Lower leg skin (tissue), 3 donors: ENCODE measurements at regions not wholly inside any gene's neighbourhood (a gene's known extent, or its start where the extent isn't known, plus 50 kb on each side); places are given as distances from the start of the nearest gene placed in this dataset.

Source experiments
- POLR2A ChIP-seq, 2 donors: fragments of 450-650 bp; IDR thresholded peaks; one replicate each; pipeline ENCODE4 v1.6.1; 2016 to 2017; ENCODE audit warnings: antibody characterized with exemption in 2 of 2, mild to moderate bottlenecking in 1 of 2, moderate library complexity in 1 of 2
- TF ChIP-seq, protein P1 (sequence below), 3 donors: fragments of 450-650 bp; IDR thresholded peaks; one replicate each; pipeline ENCODE4 v1.5.1; 2016; ENCODE audit warnings: antibody characterized with exemption in 3 of 3, mild to moderate bottlenecking in 3 of 3, moderate library complexity in 2 of 3

DNA sequence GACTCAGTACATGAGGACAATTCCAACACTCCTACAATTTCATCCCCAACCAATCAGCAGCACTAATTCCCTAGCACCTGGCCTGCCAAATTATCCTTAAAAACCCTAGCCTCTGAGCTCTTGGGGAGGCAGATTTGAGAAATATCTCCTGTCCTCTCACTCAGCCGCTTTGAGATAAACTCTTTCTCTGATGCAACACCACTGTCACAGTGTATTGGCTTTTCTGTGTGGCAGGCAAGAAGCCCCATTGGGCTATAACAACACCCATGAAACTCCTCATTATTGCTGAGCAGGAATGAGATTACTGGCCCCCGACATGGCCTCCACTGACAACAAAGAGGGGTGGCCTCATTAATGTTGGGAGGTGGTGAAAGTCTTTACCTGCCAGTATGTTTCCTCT lies 515.5 kb downstream of the HACE1 start:
- TF ChIP-seq, protein P1, sequence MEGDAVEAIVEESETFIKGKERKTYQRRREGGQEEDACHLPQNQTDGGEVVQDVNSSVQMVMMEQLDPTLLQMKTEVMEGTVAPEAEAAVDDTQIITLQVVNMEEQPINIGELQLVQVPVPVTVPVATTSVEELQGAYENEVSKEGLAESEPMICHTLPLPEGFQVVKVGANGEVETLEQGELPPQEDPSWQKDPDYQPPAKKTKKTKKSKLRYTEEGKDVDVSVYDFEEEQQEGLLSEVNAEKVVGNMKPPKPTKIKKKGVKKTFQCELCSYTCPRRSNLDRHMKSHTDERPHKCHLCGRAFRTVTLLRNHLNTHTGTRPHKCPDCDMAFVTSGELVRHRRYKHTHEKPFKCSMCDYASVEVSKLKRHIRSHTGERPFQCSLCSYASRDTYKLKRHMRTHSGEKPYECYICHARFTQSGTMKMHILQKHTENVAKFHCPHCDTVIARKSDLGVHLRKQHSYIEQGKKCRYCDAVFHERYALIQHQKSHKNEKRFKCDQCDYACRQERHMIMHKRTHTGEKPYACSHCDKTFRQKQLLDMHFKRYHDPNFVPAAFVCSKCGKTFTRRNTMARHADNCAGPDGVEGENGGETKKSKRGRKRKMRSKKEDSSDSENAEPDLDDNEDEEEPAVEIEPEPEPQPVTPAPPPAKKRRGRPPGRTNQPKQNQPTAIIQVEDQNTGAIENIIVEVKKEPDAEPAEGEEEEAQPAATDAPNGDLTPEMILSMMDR (IDR thresholded peaks at IDR 0.05) = no peak
- no peak for TF ChIP-seq POLR2A (IDR thresholded peaks at IDR 0.05)
